Heart left ventricle (tissue), 16 donors: ENCODE measurements at regions not wholly inside any gene's neighbourhood (a gene's known extent, or its start where the extent isn't known, plus 50 kb on each side); places are given as distances from the start of the nearest gene placed in this dataset.
A peak's percentile ranks its signal among the peaks of the same experiment; 100 is the strongest.

ENCODE experiments used
- ATAC-seq, 4 donors: fragments of 200-7000 bp; cut with Tn5 transposase; one replicate each; pipeline ENCODE4 v1.9.1; 2020 to 2022; ENCODE audit warnings: moderate library complexity in 4 of 4, mild to moderate bottlenecking in 3 of 4, moderate number of reproducible peaks in 1 of 4
- DNase-seq, 5 donors: peaks; one replicate each; pipeline ENCODE4 v3.0.0-alpha.2; 2020
- H3K27ac ChIP-seq, 12 donors: fragments of 200-600 bp; sonication (generic) in 4 of 12; one replicate each; pipeline versions ENCODE4 v1.5.0 to v1.8.0; 2016 to 2022; ENCODE audit warnings: mild to moderate bottlenecking in 2 of 12
- H3K27me3 ChIP-seq, 9 donors: fragments of 200-600 bp; sonication (generic) in 2 of 9; one replicate each; pipeline versions ENCODE4 v1.5.1 to v1.8.0; 2016 to 2022; ENCODE audit warnings: mild to moderate bottlenecking in 3 of 9
- H3K36me3 ChIP-seq, 9 donors: fragments of 200-600 bp; sonication (generic) in 2 of 9; one replicate each; pipeline versions ENCODE4 v1.5.0 to v1.8.0; 2018 to 2022; ENCODE audit warnings: mild to moderate bottlenecking in 2 of 9
- H3K4me1 ChIP-seq, 12 donors: fragments of 200-600 bp; sonication (generic) in 4 of 12; one replicate each; pipeline versions ENCODE4 v1.5.0 to v1.8.0; 2016 to 2022; ENCODE audit warnings: mild to moderate bottlenecking in 3 of 12
- H3K4me3 ChIP-seq, 12 donors: fragments of 200-600 bp; sonication (generic) in 4 of 12; one replicate each; pipeline versions ENCODE4 v1.5.0 to v1.8.0; 2017 to 2022; ENCODE audit warnings: mild to moderate bottlenecking in 9 of 12, moderate library complexity in 4 of 12
- H3K9me3 ChIP-seq, 12 donors: fragments of 200-600 bp; sonication (generic) in 4 of 12; one replicate each; pipeline versions ENCODE4 v1.5.0 to v1.8.0; 2016 to 2022; ENCODE audit warnings: mild to moderate bottlenecking in 1 of 12
- CTCF ChIP-seq, 12 donors: fragments of 200-600 bp; sonication (generic) in 4 of 12; IDR thresholded peaks; one replicate each; pipeline versions ENCODE4 v1.5.0 to v1.8.0; 2018 to 2022; ENCODE audit warnings: antibody characterized with exemption in 12 of 12, mild to moderate bottlenecking in 5 of 12
- POLR2A ChIP-seq, 2 donors: fragments of 450-650 bp; IDR thresholded peaks; one replicate each; pipeline ENCODE4 v1.6.1; 2017; ENCODE audit warnings: antibody characterized with exemption in 2 of 2, mild to moderate bottlenecking in 2 of 2, moderate library complexity in 2 of 2
- WGBS, 4 donors: extraction: QIAGEN DNeasy Blood & Tissue Kit in 2 of 4; methylation state at CpG; one replicate each; pipeline versions ENCODE4 v1.1.5 to v1.1.7; 2013 to 2018; 5-methylcytosine and 5-hydroxymethylcytosine counted together
- intact Hi-C, 10 donors: fragments of 100-400 bp; cut with DNase I; formaldehyde crosslinking; loops; one replicate each; pipeline versions ENCODE4 v1.11.1 to v1.14.2; 2022
- donor health status: ischemic (EF 13 %, LVEDD 7.1; RV severe dilation, severe dysfunction).
- donor health status: healthy with polysubstance abuse.
- donor health status: DM: no; HTN: yes; CAD: no.
- donor health status: DM: no; HTN: no; CAD: no.
- donor health status: ischemic (EF 25% LVEDD 6.9; RV normal size, moderate dysfunction).
- donor health status: ischemic (EF 25% LVEDD 5.7; RV mildly dilated, moderate dysfunction).
- donor health status: healthy.
- donor health status: DM: yes; HTN: yes; CAD: no.
- donor health status: ischemic (EF 35%, LVEDD 5.7; RV mildly dilated, moderate dysfunction).
- donor health status: nonischemic (EF 11% LVEDD 7.7; RV severe dilation, severe dysfunction).
- donor health status: DM: yes; HTN: yes; CAD: no.
- donor health status: PGD.
- donor health status: ischemic (EF 29% LVEDD 5.4; RV normal size, mild dysfunction).
- donor health status: nonischemic (EF 23%, LVEDD 6.1; RV moderate dilation, normal function).

GRCh38 chr18:57930476-57930875 is 113.5 kb upstream of the NEDD4L start:
- no peak for DNase-seq
- H3K4me3 ChIP-seq: peak overlapping the region in 1 of 12 donors; percentile 12
- intact Hi-C loops: no loop called here
- 41 to 52% (median 47%) methylated on average over 6 of the region's 6 CpGs for WGBS, 4 donors
- H3K27me3 ChIP-seq: no peaks in the 10 kb centered on the region
- no peak overlapping the region for H3K27ac ChIP-seq
- H3K9me3 ChIP-seq: no peaks in the 10 kb centered on the region
- H3K4me1 ChIP-seq: no peaks in the 10 kb centered on the region
- no peak for ATAC-seq
- H3K36me3 ChIP-seq: no peaks in the 10 kb centered on the region
- TF ChIP-seq CTCF (IDR thresholded peaks at IDR 0.05): no peak
- TF ChIP-seq POLR2A (IDR thresholded peaks at IDR 0.05): no peak

- Histone ChIP-seq H3K4me3 (no peak overlapping the region), H3K27me3 (no peaks in the 10 kb centered on the region), H3K9me3 (no peaks in the 10 kb centered on the region), H3K4me1 (no peaks in the 10 kb centered on the region), H3K27ac (no peak overlapping the region), H3K36me3 (no peaks in the 10 kb centered on the region)
- no peak for TF ChIP-seq CTCF (IDR thresholded peaks at IDR 0.05)
- no peak for TF ChIP-seq POLR2A (IDR thresholded peaks at IDR 0.05)
- no peak for ATAC-seq
- 75 to 83% (median 79%) methylated on average over 4 of the region's 4 CpGs for WGBS, 4 donors
- intact Hi-C loops: no loop called here
- no peak for DNase-seq
These were observed 114.1 kb upstream of the NEDD4L start for GRCh38 chr18:57929922-57930321.

- no peaks in the 10 kb centered on the region for H3K36me3 ChIP-seq
- DNase-seq (no peak), ATAC-seq (no peak)
- H3K27ac ChIP-seq: no peak overlapping the region
- H3K4me3 ChIP-seq: no peak overlapping the region
- no peaks in the 10 kb centered on the region for H3K27me3 ChIP-seq
- intact Hi-C loops: no loop called here
- TF ChIP-seq CTCF (IDR thresholded peaks at IDR 0.05): no peak
- no peak for TF ChIP-seq POLR2A (IDR thresholded peaks at IDR 0.05)
- H3K9me3 ChIP-seq: no peaks in the 10 kb centered on the region
- no peaks in the 10 kb centered on the region for H3K4me1 ChIP-seq
- WGBS, 4 donors: 81 to 89% (median 84%) methylated on average over 5 of the region's 5 CpGs
These were observed 115.6 kb upstream of the NEDD4L start for GRCh38 chr18:57928466-57928865.

- no peak overlapping the region for H3K27ac ChIP-seq
- H3K9me3 ChIP-seq: no peaks in the 10 kb centered on the region
- H3K27me3 ChIP-seq: no peaks in the 10 kb centered on the region
- ATAC-seq: no peak
- no peak for DNase-seq
- H3K4me3 ChIP-seq: no peak overlapping the region
- WGBS, 4 donors: 88 to 92% (median 91%) methylated on average over 2 of the region's 2 CpGs
- no peak for TF ChIP-seq POLR2A (IDR thresholded peaks at IDR 0.05)
- no peak for TF ChIP-seq CTCF (IDR thresholded peaks at IDR 0.05)
- intact Hi-C loops: no loop called here
- no peaks in the 10 kb centered on the region for H3K4me1 ChIP-seq
- H3K36me3 ChIP-seq: no peaks in the 10 kb centered on the region
These were observed 116.5 kb upstream of the NEDD4L start for GRCh38 chr18:57927511-57927910.
